A549 (cell line): ENCODE measurements at regions not wholly inside any gene's neighbourhood (a gene's known extent, or its start where the extent isn't known, plus 50 kb on each side); places are given as distances from the start of the nearest gene placed in this dataset.
A peak's percentile ranks its signal among the peaks of the same experiment; 100 is the strongest.

Experiments used
- FOSL2 ChIP-seq, 2 experiments: fragments of 450-650 bp in 1 of 2; fragments of >200 bp in 1 of 2; sonication (Bioruptor Twin) in 1 of 2; formaldehyde crosslinking; IDR thresholded peaks; 2 replicates each; pipeline versions ENCODE4 v1.5.0 to v1.6.1; 2016 to 2020; ENCODE audit warnings: mild to moderate bottlenecking in 1 of 2, moderate library complexity in 1 of 2
- JUN ChIP-seq, 2 experiments: fragments of >200 bp; sonication (Bioruptor Twin); formaldehyde crosslinking; IDR thresholded peaks; 2 replicates in 1 of 2; 3 replicates in 1 of 2; pipeline ENCODE4 v1.6.1; 2016 to 2017
- POLR2A ChIP-seq: IDR thresholded peaks from 2 replicates; pipeline ENCODE4 v1.6.1; 2012; ENCODE audit warnings: mild to moderate bottlenecking, low read length
- RAD21 ChIP-seq, 2 experiments: fragments of >200 bp in 1 of 2; sonication (Bioruptor Twin) in 1 of 2; formaldehyde crosslinking in 1 of 2; IDR thresholded peaks in 1 of 2; conservative IDR thresholded peaks in 1 of 2; 2 replicates in 1 of 2; 3 replicates in 1 of 2; pipeline ENCODE4 v1.6.1; 2012 to 2018; ENCODE audit warnings: inconsistent platforms in 1 of 2
- RCOR1 ChIP-seq: fragments of 150-350 bp; IDR thresholded peaks from 2 replicates; pipeline ENCODE4 v1.6.1; 2014; ENCODE audit warnings: antibody characterized with exemption, low read length, low read depth
- ZNF302 ChIP-seq: fragments of 250-450 bp; sonication (Bioruptor Pico); IDR thresholded peaks from 2 replicates; pipeline ENCODE4 v1.9.0; 2021; ENCODE audit warnings: inconsistent platforms, mild to moderate bottlenecking, moderate library complexity
- TF ChIP-seq, protein P1 (sequence below): fragments of >200 bp; sonication (Bioruptor Twin); formaldehyde crosslinking; IDR thresholded peaks from 3 replicates; pipeline ENCODE4 v1.5.1; 2016
- TF ChIP-seq, protein P2 (sequence below): fragments of 250-450 bp; sonication (Bioruptor Pico); IDR thresholded peaks from 2 replicates; pipeline ENCODE4 v1.5.0; 2021; ENCODE audit warnings: mild to moderate bottlenecking, moderate library complexity, borderline replicate concordance

DNA sequence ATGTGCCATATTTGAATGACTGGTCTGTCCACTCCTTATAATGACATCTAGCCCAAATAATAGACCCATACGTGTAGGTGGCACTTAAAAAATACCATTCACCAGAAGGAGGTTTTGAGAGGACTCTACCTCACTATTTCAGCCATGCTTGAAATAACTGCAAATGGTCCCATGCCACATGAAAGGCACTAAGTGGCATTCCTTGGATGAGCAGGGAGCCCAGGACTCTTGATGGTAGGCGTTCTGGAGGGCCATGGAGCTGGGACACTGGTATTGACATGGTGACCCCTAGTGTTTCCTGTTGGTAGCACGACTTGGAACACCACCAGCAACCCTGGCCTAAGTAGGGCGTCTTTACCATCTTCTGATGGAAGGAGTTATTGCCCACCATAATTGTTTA, 148.7 kb upstream of the ZFHX3 start:
- no peak for TF ChIP-seq JUN (IDR thresholded peaks at IDR 0.05)
- TF ChIP-seq, protein P1, sequence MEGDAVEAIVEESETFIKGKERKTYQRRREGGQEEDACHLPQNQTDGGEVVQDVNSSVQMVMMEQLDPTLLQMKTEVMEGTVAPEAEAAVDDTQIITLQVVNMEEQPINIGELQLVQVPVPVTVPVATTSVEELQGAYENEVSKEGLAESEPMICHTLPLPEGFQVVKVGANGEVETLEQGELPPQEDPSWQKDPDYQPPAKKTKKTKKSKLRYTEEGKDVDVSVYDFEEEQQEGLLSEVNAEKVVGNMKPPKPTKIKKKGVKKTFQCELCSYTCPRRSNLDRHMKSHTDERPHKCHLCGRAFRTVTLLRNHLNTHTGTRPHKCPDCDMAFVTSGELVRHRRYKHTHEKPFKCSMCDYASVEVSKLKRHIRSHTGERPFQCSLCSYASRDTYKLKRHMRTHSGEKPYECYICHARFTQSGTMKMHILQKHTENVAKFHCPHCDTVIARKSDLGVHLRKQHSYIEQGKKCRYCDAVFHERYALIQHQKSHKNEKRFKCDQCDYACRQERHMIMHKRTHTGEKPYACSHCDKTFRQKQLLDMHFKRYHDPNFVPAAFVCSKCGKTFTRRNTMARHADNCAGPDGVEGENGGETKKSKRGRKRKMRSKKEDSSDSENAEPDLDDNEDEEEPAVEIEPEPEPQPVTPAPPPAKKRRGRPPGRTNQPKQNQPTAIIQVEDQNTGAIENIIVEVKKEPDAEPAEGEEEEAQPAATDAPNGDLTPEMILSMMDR = peak; percentile 58
- peak; percentile 76 to 89 for TF ChIP-seq RAD21 (conservative IDR thresholded peaks at IDR 0.05 in 1 of 2, IDR thresholded peaks at IDR 0.05 in 1 of 2)
- TF ChIP-seq, protein P2, sequence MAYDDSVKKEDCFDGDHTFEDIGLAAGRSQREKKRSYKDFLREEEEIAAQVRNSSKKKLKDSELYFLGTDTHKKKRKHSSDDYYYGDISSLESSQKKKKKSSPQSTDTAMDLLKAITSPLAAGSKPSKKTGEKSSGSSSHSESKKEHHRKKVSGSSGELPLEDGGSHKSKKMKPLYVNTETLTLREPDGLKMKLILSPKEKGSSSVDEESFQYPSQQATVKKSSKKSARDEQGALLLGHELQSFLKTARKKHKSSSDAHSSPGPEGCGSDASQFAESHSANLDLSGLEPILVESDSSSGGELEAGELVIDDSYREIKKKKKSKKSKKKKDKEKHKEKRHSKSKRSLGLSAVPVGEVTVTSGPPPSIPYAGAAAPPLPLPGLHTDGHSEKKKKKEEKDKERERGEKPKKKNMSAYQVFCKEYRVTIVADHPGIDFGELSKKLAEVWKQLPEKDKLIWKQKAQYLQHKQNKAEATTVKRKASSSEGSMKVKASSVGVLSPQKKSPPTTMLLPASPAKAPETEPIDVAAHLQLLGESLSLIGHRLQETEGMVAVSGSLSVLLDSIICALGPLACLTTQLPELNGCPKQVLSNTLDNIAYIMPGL = no peak
- TF ChIP-seq POLR2A = no peak
- no peak for TF ChIP-seq FOSL2 (IDR thresholded peaks at IDR 0.05)
- no peak for TF ChIP-seq FOSL2 (CRISPR knock-in tag; IDR thresholded peaks at IDR 0.05)
- no peak for TF ChIP-seq ZNF302 (CRISPR knock-in tag)
- TF ChIP-seq RCOR1 = no peak
